GM18868 (cell line): ENCODE measurements at regions not wholly inside any gene's neighbourhood (a gene's known extent, or its start where the extent isn't known, plus 50 kb on each side); places are given as distances from the start of the nearest gene placed in this dataset.
"Not testable (repeated sequence)": the region's sequence is repeated elsewhere in the genome, so short reads cannot be mapped to it uniquely, and the experiment has no call there.

Source experiments
- ATAC-seq: cut with Tn5 transposase; IDR thresholded peaks from one replicate; pipeline ENCODE4 v1.9.1; 2021; ENCODE audit warnings: mild to moderate bottlenecking, moderate library complexity; ENCODE audit not compliant: unreplicated experiment

DNA sequence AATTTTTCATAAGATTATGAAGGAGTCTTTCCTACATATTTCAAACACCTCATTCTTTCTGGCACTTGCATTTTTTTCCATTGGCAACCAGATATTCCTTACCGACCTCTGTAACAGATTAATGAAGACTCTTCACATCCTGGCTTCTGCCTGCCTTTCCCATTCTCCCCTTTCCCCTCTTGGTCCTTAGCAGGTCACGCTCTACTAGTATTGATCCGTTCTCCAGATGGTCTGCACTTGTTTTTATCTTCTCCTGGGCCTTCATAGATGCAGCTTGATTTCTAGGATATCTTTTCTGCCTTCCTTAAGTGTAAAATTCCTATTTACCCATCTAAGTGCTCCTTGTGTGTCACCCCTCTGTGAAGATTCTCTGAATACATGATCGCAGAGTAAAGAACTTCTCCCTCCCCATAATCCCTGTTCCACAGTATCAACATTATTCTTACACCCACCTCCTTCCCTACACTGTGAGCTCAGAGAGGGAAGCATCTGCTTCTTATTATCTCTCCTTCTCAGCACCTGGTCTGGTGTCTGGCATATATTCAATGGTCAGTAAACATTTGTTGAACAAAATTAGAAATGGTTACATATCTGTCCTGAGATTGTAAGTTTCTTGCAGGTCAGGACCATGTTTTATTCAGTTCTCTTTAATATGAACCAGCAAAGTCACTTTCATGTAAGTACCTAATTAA, 654.2 kb downstream of the REEP3 start:
- ATAC-seq = no peak

DNA sequence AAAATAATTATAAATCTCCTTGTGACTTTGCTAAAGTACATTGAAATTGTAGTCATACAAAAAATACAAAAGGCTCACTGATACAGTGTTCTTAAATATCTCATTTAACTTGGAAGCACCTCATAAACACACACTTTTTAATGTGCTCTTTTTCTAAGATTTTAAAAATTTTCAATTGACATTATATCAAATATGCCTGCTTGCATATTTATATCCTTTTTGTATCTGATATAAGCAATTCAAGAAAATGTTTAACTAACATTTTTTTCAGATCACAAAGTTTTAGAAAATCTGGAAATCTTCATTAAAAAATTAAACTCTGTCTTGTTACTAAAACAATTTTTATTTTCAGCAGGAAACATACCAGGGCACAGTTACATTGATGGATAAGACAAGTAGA, 661.5 kb downstream of the REEP3 start:
- ATAC-seq = no peak

DNA sequence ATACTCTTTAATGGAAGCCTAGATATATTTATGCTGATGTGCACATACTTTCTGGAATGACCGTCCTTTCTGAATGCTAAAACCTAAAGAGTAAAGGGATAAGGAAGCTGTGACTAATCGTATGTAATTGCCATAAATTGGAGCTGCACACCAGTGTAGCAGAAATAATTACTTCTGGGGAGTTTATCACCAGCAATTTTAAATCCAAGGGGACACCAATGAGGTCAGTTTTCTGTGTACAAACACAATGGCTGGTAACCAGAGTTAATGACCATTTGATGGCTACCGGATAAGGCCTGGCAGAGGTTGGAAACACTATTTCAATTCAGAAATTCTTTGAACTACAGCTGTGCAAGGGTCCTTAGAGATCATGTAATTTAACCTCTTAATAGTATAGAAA, 670.1 kb downstream of the REEP3 start:
- ATAC-seq = no peak

DNA sequence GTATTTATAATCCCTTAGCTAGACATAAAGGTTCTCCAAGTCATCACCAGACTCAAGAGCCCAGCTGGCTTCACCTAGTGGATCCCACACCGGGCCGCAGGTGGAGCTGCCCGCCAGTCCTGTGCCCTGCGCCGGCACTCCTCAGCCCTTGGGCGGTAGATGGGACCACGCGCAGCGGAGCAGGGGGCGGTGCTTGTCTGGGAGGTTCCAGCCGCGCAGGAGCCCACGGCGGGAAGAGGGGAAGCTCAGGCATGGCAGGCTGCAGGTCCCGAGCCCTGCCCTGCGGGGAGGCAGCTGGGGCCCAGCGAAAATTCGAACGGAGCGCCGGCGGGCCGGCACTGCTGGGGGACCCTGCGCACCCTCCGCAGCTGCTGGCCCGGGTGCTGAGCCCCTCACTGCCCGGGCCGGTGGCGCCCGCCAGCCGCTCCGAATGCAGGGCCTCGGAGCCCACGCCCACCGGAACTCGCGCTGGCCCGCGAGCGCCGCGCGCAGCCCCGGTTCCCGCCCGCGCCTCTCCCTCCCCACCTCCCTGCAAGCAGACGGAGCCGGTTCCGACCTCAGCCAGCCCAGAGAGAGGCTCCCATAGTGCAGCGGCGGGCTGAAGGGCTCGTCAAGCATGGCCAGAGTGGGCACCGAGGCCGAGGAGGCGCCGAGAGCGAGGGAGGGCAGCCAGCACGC, 675.6 kb downstream of the REEP3 start:
- no peak for ATAC-seq

DNA sequence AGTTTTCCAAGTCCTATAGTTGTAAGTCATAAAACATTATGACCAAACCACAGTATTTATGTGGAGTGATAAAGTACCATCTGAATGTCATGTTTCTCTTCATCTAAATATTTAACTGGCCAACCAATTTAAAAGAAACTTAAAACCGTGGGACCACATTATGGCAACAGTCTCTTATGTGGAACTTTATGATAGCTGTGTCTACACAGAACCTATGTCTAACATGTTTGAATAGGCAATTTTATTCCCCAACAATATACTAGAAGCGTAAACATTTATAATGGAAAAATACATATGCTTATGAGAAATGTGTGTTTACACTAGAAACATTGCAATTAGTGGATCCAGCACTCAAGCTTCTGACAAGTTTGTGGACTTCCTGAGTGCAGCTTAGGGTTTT, 680.7 kb downstream of the REEP3 start:
- no peak for ATAC-seq

DNA sequence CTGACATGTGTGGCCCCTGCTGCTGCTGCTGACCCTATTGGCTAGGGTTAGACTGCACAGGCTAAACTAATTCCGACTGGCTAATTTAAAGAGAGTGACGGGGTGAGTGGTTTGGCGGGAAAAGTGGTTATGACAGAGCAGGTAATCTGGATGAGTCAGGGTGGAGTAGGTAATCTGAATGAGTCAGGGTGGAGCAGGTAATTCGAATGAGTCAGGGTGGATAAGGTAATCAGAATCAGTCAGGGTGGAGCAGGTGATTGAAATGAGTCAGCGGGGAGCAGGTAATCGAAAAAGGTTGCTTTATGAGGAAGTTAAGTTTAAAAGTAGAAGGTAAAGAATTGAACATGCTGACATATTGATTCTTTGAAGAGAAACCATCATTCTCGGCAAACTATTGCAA, 683.3 kb downstream of the REEP3 start:
- not testable (repeated sequence) for ATAC-seq

DNA sequence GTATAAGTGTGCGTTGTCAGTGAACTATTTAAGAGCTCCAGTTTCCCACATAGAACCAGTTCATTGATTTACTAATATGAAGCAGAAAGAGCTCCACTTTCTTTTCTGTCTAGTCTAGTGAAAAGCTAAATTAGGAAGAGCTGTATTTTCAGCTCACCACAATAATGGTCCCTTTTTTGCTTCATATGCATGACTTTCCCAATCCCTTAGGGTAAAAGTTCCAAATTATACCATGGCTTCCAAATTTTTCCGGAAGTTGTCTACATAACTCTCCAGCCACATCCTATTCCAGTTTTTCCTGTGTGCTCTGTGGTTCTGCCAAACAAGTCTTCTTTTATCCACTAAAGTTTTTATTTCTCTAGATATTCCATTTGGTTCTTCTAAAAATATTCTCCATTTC, 685.2 kb downstream of the REEP3 start:
- no peak for ATAC-seq

DNA sequence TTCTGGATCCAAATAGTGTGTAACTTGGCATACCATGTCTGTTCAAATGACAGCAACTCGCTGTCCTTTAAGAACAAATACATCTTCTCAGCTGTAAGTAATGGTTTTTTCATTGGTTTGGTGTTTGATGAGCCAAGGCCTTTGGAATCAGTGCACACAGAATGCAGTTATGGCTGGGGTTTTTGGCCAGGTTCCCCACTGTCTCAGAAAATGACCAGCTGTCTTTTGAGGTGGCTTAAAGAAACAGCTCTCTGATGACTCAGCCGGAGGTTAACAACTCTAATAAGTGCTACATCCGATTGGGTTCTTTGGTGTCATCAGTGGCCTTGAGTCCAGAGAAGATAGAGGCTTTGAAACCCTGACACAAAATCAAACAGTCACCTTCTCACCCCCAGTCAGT, 688.4 kb downstream of the REEP3 start:
- no peak for ATAC-seq

DNA sequence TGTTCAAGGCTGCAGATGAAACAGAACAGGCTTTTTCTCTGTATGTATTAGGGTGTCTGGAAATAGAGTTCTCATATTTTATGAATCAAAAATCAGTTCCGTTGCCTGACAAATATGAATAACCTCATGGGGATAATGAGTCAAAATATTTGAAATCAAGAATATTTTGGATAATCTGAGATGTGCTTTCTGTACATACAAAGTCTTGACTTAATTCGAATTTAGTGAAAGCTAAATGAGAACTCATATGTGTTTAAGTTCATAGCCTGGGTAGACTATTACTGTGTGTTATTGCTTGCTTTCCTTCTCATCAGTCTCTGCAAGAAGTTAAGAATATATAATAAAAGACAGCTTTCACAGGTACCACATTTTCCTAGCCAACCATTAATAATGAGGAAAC, 689.0 kb downstream of the REEP3 start:
- ATAC-seq = no peak

DNA sequence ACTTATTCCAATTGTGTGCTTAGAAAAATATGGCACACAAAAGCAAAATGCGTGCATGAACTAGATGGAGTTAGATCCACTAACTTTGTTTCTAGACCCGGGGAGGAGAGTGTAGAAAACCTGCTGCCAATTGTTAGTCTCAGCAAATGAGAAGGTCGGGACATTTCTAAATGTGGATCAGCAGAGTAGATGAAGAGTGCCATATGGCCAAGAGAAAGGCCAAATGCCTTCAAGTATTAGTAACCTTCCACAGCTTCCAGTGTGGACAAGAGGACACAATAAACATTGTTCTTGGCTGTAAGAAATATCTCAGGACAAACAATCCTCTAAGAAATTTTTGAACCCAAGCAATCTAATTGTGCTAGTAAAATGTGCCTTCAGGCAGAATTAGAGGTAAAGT, 690.3 kb downstream of the REEP3 start:
- no peak for ATAC-seq

DNA sequence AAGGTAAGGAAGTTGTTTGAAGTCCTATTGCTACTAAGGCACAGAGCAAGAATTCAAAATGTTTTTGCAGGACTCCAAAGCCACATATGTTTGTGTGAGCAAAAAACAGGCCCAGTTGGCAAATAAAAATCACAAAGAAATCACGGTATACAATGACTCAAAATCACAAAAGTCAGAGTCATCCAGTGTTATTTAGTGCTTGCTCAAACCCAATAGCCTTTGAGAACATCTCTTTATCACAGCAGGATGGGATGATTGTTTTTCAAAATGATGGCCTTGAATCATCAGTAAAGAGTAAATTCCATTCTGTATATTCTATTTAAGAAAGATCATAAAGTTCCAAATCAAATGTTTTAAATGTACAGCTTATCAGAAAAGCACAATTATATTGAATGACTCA, 693.9 kb downstream of the REEP3 start:
- no peak for ATAC-seq

DNA sequence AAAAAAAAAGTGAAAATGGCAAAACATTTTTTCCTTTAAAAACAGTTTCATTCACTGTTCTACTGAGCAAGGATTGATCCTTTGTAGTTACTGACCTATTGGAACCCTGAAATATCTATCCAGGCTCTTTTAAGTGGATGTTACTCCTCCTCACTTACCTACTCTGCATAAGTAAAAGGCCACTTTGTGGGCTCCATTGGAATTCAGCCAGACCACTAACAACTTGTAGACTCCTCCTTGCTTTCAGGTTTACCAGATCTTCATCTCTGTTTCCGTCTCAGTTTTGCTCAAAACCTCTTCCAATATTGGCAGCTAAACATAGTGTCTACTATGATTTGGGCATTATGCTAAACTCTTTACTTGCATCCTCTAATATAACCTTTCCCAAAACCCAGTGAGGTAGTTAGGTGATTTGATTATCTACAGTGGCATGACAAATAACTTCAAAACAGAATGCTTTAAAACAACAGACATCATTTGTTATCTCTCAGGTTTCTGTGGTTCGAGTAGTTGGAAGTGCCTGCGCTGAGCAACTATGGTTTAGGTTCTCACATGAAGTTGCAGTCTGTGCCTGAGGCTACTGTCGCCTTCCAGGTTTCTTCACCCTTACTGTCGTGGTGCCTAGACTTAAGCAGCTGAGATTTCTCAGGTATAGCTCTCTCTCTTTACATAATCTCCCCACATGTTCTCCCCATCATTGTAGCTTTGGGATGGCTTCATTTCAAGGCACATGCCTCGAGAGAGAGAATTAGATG, 698.2 kb downstream of the REEP3 start:
- ATAC-seq = no peak

DNA sequence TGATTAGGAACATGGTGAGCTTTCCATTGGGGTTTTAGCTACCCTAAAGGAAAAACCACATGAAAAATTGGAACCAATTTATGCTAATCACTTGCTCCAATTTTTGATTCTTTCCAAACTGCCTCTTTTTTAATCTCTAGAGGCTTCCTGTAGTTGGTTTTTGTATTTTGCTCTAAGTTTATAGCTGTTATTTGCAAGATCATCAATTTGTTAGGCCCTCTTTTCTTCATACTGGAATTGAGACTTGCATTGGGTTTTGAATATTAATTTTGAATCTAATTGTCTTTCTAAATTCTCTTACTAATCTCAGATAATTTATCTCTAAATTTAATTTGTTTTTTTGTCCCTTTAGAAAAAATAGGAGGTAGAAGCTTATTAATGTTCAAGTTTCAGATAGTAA, 713.3 kb downstream of the REEP3 start:
- ATAC-seq = no peak

DNA sequence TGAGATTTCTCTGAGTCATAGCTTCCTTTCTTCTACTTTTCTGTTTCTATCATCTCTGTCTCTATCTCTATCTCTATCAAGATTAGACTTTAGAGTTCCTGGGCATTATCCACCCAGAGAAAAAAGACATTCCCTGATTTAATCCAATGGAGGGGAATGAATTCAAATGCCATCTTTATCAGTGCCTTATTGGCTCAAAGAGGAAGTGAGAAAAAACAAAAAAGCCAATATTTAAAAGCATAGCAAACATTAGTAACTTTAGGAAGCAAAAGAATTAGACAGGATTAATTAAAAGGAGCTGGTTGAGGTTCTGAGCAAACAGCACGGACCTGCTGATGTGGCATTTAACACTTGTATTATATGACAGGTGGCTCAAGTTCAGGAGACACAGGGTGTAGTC, 736.5 kb downstream of the REEP3 start:
- no peak for ATAC-seq

DNA sequence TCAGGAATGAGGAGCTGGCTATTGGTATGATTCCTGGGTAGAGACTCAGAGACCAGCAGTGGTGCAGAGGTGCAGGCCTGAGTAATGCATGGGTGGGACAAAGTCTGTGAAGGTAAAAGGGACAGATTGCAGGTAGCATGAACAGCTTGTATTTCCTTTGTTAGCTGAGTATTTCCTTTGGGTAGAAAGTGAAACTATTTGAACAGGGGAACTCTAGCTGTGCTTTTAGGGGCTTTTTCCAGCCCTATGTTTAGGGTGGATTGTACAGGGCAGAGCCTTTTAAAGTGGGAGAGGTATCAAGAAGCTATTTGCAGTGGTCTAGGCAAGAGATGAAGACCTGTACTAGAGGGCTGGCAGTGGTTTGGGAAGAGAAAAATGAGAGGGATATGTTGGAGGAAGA, 739.9 kb downstream of the REEP3 start:
- peak; percentile 93 for ATAC-seq

DNA sequence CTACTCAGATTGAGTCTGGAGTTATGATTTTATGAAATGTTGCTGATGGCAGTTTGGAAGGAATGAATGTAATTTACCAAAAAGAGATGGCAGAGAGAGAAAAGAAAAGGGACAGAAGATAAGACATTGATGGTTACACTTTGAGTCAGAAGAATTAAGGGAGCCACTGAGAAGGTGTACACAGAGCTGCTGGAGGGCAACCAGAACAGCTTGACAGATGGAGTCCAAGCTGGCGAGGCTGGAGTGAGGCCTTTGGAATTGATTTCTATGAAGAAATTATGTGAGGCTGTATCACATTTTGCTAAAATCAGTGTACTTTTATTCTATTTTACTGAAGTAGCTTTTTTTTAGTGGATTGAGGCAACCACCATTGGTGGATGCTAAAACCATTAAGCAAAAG, 740.5 kb downstream of the REEP3 start:
- ATAC-seq = peak; percentile 21

DNA sequence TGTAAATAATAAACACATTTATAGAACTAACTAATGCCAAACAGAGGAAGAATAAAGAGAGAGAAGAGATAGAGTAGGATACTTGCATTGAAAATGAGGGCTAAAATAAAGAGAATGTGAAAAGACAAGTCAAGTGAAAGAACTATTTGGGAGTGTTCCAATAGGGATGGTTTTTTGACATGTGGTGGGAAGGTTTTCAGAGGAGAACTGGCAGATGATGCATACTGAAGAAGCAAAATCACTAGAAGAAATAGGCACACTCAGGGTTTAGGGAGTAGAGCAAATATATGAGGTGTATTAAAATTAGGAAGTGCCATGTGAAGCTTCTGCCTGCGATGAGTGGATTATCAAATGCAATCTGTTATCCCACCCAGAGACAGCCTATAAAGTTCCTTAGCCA, 744.8 kb downstream of the REEP3 start:
- no peak for ATAC-seq

DNA sequence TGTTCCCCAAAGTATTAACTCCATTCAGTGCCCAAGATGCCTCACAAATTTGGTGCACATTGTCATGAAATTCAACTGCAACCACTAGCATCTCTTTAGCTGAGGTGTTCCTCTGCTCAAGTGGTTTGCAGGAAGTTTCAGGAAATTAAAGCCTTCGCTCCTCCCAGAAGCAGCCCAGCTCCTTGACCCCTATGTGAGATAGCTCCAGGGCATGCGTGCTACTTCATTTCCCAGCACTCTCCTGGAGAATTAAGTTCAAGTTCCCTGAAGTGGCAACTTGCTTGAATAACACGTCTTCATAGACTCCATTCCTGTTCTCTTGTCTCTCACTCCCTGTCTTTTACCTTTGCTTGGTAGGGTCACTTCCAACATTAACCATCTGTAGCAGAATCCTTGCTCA, 750.3 kb downstream of the REEP3 start:
- ATAC-seq = no peak

DNA sequence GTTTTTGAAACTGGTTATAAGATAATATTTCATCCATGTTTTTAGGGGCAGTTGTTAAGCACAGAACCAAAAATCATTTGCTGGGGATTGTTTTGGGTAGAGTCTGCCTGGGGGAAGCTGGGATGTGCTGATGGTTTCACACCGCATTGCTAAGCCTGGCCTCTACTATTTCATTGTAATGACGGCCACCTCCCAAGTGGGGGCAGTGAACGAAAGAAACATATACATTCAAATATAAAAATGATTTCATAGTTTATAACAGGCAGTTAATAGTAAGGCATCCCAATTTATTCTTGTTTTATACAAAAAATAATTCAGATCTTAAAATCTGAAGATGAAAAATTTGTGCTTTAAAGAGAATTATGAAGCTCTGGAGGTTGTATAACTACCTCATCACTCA, 750.8 kb downstream of the REEP3 start:
- peak; percentile 17 for ATAC-seq

DNA sequence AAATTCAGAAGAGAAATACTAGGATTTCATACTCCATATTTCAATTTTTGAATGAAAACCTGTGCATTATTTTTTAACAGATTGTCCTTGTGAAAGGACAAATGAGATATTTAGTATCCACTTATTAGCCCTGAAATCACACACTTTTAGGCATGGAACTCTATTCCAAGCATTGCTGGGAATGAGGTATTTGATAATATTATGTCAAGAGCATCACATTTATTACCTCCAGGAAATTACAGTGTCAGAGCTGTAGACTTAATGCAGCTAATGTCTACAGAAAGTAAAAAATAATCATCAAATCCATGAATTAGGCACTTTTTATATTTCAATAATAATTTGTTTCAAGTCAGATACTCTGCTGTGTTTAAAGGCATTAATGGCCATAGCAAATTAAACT, 753.8 kb downstream of the REEP3 start:
- no peak for ATAC-seq

DNA sequence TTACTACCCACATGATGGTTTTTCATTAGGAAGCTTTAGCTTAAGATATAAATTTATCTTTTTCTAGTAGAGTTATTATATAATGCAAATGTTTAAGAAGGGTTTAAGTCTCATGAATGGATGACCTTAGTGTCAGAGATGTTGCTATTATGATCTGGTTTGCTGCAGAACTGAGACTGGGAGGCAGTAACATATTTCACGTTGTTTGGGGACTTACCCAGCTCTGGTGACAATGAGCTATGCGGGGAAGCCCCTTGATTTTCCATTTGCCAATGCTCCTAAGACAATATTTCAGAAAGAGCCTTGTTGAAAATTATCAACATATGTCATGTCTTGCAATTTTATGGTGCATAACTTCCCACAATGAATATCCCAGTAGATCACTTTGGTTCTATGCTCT, 754.6 kb downstream of the REEP3 start:
- ATAC-seq = peak; percentile 94

DNA sequence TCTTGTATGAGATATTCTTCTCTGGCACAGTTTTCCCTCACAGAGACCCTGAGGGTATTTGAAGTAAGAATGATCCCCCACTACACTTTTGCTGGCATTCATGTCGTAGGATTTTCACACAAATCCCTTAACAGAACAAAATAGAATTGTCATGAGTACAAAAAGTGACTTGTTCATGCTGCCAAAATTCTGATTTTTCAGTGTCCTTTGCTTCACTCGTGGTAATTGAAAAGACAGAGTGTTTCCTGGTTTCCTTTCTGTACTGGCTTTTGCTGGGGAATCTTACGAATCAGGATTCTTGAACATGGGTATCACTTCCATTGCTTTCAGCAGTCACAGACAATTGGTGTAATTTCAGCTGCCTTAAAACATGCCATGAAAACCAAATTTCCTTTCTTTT, 756.3 kb downstream of the REEP3 start:
- no peak for ATAC-seq
